ENCODE measurements at regions not wholly inside any gene's neighbourhood (a gene's known extent, or its start where the extent isn't known, plus 50 kb on each side); places are given as distances from the start of the nearest gene placed in this dataset.
"Not testable (repeated sequence)": the region's sequence is repeated elsewhere in the genome, so short reads cannot be mapped to it uniquely, and the experiment has no call there.

DNA sequence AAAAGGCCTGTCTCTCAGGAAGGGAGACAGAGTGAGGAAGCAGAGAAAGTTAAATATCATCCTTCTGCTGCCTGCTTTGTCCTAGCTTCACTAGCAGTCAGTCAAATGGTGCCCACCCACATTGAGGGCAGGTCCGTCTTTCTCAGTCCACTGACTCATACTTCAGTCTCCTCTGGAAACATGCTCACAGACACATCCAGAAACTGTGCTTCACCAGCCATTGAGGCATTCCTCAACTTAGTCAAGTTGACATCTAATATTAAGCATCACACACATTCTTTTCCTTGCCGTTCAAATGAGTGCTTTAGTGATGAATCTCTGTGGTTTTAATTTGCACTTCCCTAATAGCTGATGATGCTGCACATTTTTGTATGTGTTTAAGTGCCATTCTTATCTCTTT is 777.8 kb upstream of the PRMT6 start:
- Mint-ChIP-seq H3K4me1 (no peaks in the 10 kb centered on the region), H3K9me3 (no peaks in the 10 kb centered on the region), H3K27me3 (no peaks in the 10 kb centered on the region), H3K27ac (no peak overlapping the region), H3K36me3 (ENCODE audit: low read depth) (no peaks in the 10 kb centered on the region), H3K4me3 (no peak overlapping the region)
- intact Hi-C loops (cut with micrococcal nuclease) = no loop called here
- DNase-seq = no peak

DNA sequence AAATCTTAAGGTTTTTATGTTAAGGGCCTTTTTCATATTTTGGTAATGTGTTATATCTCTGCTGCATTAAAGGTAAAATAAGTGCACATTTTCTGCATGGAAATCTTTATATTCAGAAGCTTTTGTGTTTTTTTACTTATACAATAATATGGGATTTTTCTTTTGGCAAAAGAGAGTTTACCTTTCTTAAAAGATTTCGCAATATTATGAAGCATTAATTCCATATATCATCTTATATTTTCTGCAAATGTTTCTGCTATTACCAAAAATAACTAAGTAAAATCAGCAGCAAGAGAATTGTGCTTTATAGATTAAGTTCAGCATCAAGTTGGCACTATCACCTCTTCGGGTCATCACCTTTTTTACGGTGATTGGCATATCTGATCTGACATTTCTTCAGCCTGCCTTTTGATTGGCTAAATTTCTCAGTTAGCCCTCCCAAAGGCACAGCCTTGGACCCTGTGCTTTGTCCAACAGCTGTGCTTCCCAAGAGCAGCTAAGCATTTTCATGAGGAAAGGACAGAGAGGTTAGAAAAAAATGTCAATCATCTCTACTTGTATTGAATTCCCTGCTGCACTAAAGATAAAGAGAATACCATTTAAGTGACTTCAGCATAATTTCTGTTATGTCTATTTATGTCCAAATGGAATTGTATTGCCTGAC is 767.1 kb upstream of the PRMT6 start:
- Mint-ChIP-seq H3K4me1 (no peaks in the 10 kb centered on the region), H3K4me3 (no peak overlapping the region), H3K27ac (no peak overlapping the region), H3K36me3 (ENCODE audit: low read depth) (no peaks in the 10 kb centered on the region), H3K27me3 (no peaks in the 10 kb centered on the region), H3K9me3 (no peaks in the 10 kb centered on the region)
- intact Hi-C loops (cut with micrococcal nuclease) = no loop called here
- no peak for DNase-seq

DNA sequence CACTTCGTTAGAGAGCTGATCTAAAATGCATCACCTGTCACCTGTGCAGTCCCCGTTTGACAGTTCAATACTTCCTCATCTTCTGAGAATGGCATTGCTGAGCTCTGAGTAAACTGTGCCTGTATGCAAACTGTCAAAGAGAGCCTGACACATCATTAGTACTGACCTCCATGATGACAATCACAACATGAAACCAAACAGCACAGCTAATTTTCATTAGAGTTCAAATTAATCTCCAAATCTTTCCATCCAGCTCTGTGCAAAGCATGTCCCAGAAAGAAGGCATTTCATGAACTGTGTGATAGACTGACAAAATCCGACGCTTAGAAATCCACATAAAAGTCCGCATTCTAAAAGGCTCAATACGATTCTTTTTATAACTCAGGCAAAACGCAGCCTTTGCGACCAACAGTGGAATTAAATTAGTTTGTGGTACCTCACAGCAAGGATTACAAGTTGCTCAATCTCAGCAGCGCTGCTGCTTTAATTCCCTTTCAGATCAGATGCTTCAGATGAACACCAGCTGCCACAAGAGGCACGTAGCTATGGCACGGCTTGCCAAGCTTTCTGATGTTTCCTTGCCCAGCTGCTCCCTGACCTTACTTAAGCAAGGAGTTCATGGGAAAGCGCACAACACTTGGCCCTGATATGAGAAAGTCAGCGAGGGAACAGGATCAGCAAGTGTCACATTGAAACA is 765.5 kb upstream of the PRMT6 start:
- H3K27ac Mint-ChIP-seq = no peak overlapping the region
- H3K36me3 Mint-ChIP-seq (ENCODE audit: low read depth) = no peaks in the 10 kb centered on the region
- no peaks in the 10 kb centered on the region for H3K4me1 Mint-ChIP-seq
- DNase-seq = no peak
- H3K9me3 Mint-ChIP-seq = no peaks in the 10 kb centered on the region
- no peak overlapping the region for H3K4me3 Mint-ChIP-seq
- H3K27me3 Mint-ChIP-seq = no peaks in the 10 kb centered on the region
- intact Hi-C loops (cut with micrococcal nuclease) = no loop called here

DNA sequence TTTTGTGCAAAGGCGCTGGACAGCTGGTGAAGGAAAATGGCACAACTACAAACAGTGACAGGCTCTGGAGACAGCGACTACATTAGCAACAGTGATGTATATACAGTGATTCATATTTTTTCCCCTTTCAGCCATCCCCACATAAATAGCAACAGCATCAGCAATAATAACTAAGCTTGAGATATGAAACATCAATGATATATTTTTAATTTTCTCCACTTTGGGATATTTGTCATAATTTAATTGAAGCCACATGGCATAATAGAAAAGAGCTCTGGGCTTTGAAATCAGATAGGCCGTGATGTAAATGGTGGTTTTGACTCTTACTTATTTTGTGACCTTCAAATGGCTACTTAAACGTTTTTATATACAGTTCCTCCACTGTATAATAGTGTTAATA is 764.3 kb upstream of the PRMT6 start:
- no peaks in the 10 kb centered on the region for H3K36me3 Mint-ChIP-seq (ENCODE audit: low read depth)
- no peaks in the 10 kb centered on the region for H3K4me1 Mint-ChIP-seq
- no peaks in the 10 kb centered on the region for H3K9me3 Mint-ChIP-seq
- intact Hi-C loops (cut with micrococcal nuclease) = no loop called here
- no peaks in the 10 kb centered on the region for H3K27me3 Mint-ChIP-seq
- no peak for DNase-seq
- H3K4me3 Mint-ChIP-seq = no peak overlapping the region
- no peak overlapping the region for H3K27ac Mint-ChIP-seq

DNA sequence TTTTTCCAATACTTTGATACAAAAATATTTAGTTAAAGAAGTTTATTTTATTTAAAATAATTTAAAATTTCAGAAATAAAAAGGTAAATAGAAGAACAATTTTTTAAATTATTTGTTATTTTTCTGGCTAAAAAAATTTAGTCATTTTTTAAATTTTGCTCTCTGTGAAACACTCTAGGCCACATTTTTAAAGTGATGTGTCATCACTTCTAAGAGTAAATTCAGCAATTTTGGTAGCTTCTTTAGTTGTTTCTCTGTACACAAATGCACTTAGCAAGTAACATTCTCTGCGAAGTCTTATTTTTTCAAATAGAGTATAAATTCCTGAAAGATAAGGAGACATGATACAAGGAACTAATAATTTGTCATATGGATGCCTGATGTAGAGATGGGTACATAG is 760.0 kb upstream of the PRMT6 start:
- Mint-ChIP-seq H3K9me3 (no peaks in the 10 kb centered on the region), H3K36me3 (ENCODE audit: low read depth) (no peaks in the 10 kb centered on the region), H3K4me1 (no peaks in the 10 kb centered on the region), H3K27me3 (no peaks in the 10 kb centered on the region), H3K4me3 (no peak overlapping the region), H3K27ac (no peak overlapping the region)
- DNase-seq = no peak
- intact Hi-C loops (cut with micrococcal nuclease) = no loop called here

DNA sequence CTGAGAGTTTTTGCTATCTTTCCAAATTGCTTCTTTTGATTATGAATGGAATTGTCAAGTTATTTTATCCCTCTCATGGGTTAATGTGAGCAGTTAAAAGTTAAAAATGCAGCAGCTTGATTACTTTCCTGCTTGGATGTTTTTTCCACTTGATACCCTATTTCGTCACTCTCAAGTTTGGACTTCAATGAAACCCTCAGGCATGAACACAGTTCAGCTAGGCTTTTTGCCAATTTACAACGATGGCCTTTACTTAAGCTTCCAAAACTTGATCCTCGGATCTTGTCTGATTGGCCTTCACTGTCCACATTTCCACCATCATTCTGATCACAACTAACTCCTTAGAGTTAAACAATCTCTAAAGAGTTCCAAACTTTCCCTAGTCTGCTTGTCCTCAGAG is 752.4 kb upstream of the PRMT6 start:
- Mint-ChIP-seq H3K27me3 (no peaks in the 10 kb centered on the region), H3K9me3 (peaks cover 4% of the 10 kb centered on the region), H3K27ac (no peak overlapping the region), H3K4me1 (no peaks in the 10 kb centered on the region), H3K36me3 (ENCODE audit: low read depth) (no peaks in the 10 kb centered on the region), H3K4me3 (no peak overlapping the region)
- DNase-seq = no peak
- intact Hi-C loops (cut with micrococcal nuclease) = no loop called here

DNA sequence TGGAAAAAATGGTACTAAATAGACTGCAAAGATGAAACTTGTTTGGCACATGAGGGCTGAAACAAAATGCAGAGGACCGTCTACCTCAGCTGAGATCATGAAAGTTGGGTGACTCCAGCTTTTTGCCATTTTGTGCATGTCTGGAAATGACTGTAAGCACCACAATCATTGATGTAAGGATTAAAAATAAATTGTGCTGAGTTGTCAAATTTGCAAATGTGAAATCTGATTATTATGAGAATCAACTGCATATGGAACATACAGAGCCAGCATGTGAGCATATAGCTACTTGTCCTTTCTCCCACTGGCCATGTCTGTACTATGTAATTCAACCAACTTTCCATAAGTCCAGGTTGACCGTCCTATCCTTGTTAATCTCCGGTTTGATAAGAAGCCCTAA is 736.9 kb upstream of the PRMT6 start:
- intact Hi-C loops (cut with micrococcal nuclease) = no loop called here
- DNase-seq = no peak
- Mint-ChIP-seq H3K36me3 (ENCODE audit: low read depth) (no peaks in the 10 kb centered on the region), H3K9me3 (no peaks in the 10 kb centered on the region), H3K27me3 (no peaks in the 10 kb centered on the region), H3K27ac (no peak overlapping the region), H3K4me1 (no peaks in the 10 kb centered on the region), H3K4me3 (no peak overlapping the region)

DNA sequence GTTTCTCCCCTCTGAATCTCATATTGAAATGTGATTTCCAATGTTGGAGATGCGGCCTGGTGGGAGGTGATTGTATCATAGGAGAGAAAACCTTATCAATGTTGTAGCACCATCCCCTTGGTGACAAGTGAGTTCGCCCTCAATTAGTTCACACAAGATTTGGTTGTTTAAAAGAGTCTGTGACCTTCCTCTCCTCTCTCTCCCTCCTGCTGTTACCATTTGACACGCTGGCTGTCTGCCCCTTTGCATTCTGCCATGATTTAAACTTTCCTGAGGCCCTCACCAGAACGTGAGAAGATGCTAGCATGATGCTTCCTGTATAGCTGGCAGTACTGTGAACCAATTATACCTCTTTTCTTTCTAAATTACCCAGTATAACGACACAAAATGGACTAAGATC is 730.9 kb upstream of the PRMT6 start:
- no peak overlapping the region for H3K4me3 Mint-ChIP-seq

DNA sequence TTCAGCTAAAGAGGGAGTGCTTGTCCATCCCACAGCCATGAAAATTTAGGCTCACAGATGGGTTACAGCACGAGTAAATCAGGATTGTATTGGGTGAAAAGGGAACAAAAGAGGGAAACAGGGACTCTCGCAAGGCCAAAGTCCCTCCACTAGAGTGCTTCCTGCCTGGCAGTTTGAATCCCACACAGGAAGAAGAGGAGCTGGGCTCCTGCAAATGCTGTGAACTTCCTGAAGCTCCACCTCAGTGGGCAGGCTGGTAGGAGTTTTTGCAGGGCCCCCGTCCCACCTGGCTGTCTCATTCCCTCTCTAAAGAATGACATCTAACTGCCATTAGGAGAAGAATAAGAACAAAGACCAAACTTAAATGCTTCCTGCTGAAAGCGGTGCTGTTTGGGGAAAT is 712.0 kb upstream of the PRMT6 start:
- Mint-ChIP-seq H3K36me3 (ENCODE audit: low read depth) (no peaks in the 10 kb centered on the region), H3K27ac (no peak overlapping the region), H3K4me1 (no peaks in the 10 kb centered on the region), H3K27me3 (no peaks in the 10 kb centered on the region), H3K4me3 (no peak overlapping the region), H3K9me3 (peaks cover 4% of the 10 kb centered on the region)
- DNase-seq = no peak
- intact Hi-C loops (cut with micrococcal nuclease) = no loop called here

More for the DNA sequence above, 730.9 kb upstream of the PRMT6 start:
- peaks cover 5% of the 10 kb centered on the region for H3K9me3 Mint-ChIP-seq
- no peak for DNase-seq
- H3K4me1 Mint-ChIP-seq = no peaks in the 10 kb centered on the region
- H3K27me3 Mint-ChIP-seq = no peaks in the 10 kb centered on the region
- no peaks in the 10 kb centered on the region for H3K36me3 Mint-ChIP-seq (ENCODE audit: low read depth)
- intact Hi-C loops (cut with micrococcal nuclease) = no loop called here
- no peak overlapping the region for H3K27ac Mint-ChIP-seq

DNA sequence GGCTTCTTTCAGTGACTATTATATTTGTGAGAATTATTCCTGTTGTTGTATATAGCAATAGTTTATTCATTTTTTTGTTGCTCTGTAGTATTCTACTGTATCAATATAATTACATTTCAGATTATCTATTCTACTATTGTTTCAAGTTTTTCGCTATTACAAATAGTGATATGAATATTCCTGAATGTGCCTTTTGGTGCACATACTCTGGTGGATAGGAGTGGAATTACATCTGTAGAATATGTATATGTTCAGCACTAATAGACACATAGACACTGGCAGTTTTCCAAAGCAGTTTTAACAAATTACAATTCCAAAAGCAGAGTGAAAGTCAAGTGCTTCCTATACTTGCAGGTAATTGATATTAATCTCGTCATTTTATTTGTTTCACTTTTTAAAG is 696.2 kb upstream of the PRMT6 start:
- DNase-seq = no peak
- no peak overlapping the region for H3K4me3 Mint-ChIP-seq
- peaks cover 6% of the 10 kb centered on the region for H3K9me3 Mint-ChIP-seq
- intact Hi-C loops (cut with micrococcal nuclease) = no loop called here
- no peak overlapping the region for H3K27ac Mint-ChIP-seq
- no peaks in the 10 kb centered on the region for H3K36me3 Mint-ChIP-seq (ENCODE audit: low read depth)
- no peaks in the 10 kb centered on the region for H3K4me1 Mint-ChIP-seq
- H3K27me3 Mint-ChIP-seq = no peaks in the 10 kb centered on the region

DNA sequence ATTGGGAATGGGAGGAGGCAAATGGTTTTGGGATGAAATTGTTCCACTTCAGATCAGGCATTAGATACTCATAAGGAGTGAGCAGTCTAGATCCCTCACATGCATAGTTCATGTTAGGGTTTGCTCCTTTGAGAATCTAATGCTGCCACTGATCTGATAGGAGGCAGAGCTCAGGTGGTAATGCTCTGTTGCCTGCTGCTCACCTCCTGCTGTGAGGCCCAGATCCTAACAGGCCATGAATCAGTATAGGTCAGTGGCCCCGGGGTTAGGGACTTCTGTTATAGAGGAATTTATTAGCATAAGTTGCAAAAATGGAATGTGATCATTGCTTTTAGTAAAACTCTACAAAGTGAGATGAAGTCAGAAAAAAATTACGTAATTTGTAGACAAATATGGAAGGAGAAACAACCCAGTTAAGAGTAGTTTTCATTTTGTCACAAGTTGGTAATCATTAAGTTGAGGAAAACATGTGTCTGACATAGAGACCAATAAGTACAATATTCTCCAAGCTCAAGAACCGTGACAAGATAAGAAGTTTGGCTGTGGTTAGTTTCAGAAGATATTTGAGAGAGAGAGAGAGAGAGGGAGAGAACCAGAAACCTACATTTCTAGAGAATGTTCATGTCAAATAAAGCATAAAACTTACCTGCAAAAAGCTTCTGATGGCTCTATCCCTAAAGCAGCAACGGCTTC is 689.7 kb upstream of the PRMT6 start:
- Mint-ChIP-seq H3K36me3 (ENCODE audit: low read depth) (no peaks in the 10 kb centered on the region), H3K27ac (no peak overlapping the region), H3K27me3 (no peaks in the 10 kb centered on the region), H3K4me1 (no peaks in the 10 kb centered on the region), H3K9me3 (no peaks in the 10 kb centered on the region), H3K4me3 (no peak overlapping the region)
- DNase-seq = no peak
- intact Hi-C loops (cut with micrococcal nuclease) = no loop called here

DNA sequence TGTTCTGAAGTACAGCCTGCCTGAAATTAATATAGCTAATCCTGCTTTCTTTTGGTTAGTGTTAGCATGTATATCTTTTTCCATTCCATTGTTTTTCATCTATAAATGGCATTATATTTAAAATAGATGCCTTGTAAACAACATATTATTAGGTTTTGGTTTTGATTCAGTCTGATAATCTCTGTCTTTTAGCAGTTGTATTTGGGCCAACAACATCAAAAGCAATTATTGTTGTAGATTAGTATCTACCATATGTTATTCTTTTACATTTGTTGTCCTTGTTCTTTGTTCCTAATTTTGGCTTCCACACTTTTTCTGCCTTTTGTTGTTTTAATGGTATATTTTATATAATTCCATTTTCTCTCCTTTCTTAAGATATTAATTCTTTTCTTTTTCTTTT is 678.2 kb upstream of the PRMT6 start:
- H3K36me3 Mint-ChIP-seq (ENCODE audit: low read depth) = no peaks in the 10 kb centered on the region

DNA sequence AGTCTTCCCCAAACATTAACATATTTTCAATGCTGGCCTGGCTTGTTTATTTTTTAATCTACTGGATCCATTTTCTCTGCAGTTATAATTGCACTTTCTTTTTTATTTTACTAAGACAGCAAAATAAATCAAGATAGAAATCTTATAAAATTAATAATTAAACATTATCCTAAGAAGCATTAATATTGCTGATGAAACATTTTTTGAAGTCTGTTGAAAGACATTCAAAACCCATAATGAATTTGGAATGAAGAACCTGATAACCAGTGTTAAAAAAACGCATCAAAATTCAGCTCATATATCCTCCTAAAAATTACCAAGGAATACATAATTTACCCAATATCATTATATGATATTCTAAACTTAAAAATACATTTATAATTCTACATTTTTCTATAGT is 675.7 kb upstream of the PRMT6 start:
- no peaks in the 10 kb centered on the region for H3K9me3 Mint-ChIP-seq
- intact Hi-C loops (cut with micrococcal nuclease) = no loop called here
- no peak overlapping the region for H3K27ac Mint-ChIP-seq
- no peak for DNase-seq
- H3K27me3 Mint-ChIP-seq = no peaks in the 10 kb centered on the region
- no peaks in the 10 kb centered on the region for H3K4me1 Mint-ChIP-seq
- no peaks in the 10 kb centered on the region for H3K36me3 Mint-ChIP-seq (ENCODE audit: low read depth)
- H3K4me3 Mint-ChIP-seq = no peak overlapping the region

More for the DNA sequence above, 678.2 kb upstream of the PRMT6 start:
- no peak overlapping the region for H3K27ac Mint-ChIP-seq
- H3K4me1 Mint-ChIP-seq = no peaks in the 10 kb centered on the region
- no peak overlapping the region for H3K4me3 Mint-ChIP-seq
- intact Hi-C loops (cut with micrococcal nuclease) = no loop called here
- H3K9me3 Mint-ChIP-seq = no peaks in the 10 kb centered on the region
- H3K27me3 Mint-ChIP-seq = no peaks in the 10 kb centered on the region
- no peak for DNase-seq

DNA sequence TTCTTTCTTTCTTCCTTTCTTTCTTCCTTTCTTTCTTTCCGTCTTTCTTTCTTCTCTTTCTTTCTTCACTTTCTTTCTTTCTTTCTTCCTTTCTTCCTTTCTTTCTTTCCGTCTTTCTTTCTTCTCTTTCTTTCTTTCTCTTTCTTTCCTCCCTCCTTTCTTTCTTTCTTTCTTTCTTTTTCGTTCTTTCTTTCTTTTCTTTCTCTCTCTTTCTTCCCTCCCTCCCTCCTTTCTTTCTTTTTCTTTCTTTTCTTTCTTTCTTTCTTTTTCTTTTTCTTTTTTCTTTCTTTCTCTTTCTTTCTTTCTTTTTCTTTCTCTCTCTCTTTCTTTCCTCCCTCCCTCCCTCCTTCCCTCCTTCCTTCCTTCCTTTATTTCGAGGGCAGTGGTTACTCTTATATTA is 667.3 kb upstream of the PRMT6 start:
- H3K27ac Mint-ChIP-seq; DNase-seq; H3K36me3 Mint-ChIP-seq (ENCODE audit: low read depth); H3K4me1 Mint-ChIP-seq; H3K27me3 Mint-ChIP-seq; intact Hi-C loops (cut with micrococcal nuclease); H3K9me3 Mint-ChIP-seq; H3K4me3 Mint-ChIP-seq: not testable (repeated sequence)

All from activated CD4-positive, alpha-beta T cell treated with anti-CD3 and anti-CD28 coated beads, Interleukin-2, amount 10 ng/mL, durations not matched to agents 24 days and 14 days (primary cell).